ENCODE measurements at regions not wholly inside any gene's neighbourhood (a gene's known extent, or its start where the extent isn't known, plus 50 kb on each side); places are given as distances from the start of the nearest gene placed in this dataset.

DNA sequence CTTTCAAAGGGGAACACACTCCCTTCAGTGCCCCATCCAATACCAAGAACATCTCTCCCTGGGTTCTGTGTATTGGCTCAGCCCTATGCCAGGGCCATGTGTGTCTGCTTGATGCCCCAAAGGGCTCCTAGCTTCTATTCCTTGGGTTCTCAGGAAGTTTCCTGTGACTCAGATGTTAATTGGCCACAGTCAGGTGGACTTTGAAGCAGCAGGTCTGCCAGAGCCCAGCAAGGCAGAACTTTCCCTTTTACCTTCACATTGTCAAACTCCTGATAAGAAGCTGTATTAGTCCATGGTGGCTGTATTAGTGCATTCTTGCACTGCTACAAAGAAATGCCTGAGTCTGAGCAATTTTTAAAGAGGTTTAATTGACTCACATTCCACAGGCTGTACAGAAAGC lies 116.0 kb upstream of the PTPRT start:
- TF ChIP-seq, protein P1, sequence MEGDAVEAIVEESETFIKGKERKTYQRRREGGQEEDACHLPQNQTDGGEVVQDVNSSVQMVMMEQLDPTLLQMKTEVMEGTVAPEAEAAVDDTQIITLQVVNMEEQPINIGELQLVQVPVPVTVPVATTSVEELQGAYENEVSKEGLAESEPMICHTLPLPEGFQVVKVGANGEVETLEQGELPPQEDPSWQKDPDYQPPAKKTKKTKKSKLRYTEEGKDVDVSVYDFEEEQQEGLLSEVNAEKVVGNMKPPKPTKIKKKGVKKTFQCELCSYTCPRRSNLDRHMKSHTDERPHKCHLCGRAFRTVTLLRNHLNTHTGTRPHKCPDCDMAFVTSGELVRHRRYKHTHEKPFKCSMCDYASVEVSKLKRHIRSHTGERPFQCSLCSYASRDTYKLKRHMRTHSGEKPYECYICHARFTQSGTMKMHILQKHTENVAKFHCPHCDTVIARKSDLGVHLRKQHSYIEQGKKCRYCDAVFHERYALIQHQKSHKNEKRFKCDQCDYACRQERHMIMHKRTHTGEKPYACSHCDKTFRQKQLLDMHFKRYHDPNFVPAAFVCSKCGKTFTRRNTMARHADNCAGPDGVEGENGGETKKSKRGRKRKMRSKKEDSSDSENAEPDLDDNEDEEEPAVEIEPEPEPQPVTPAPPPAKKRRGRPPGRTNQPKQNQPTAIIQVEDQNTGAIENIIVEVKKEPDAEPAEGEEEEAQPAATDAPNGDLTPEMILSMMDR (conservative IDR thresholded peaks at IDR 0.05; ENCODE audit: low read depth, low read length) = no peak
- no peak for TF ChIP-seq EZH2 (IDR thresholded peaks at IDR 0.05; ENCODE audit: borderline replicate concordance, low read depth, low read length, poor library complexity, severe bottlenecking)
